HUDEP-2 (cell line): ENCODE measurements at regions not wholly inside any gene's neighbourhood (a gene's known extent, or its start where the extent isn't known, plus 50 kb on each side); places are given as distances from the start of the nearest gene placed in this dataset.

ENCODE experiments used
- DNase-seq, 76 experiments: peaks; one replicate each; lab custom pipeline; 2025; ENCODE audit not compliant: unreplicated experiment in 76 of 76; lab: John Stamatoyannopoulos, UW

GRCh38 chr10:111954386-111954785 lies 229.2 kb downstream of the GPAM start:
- DNase-seq: no peak

DNA sequence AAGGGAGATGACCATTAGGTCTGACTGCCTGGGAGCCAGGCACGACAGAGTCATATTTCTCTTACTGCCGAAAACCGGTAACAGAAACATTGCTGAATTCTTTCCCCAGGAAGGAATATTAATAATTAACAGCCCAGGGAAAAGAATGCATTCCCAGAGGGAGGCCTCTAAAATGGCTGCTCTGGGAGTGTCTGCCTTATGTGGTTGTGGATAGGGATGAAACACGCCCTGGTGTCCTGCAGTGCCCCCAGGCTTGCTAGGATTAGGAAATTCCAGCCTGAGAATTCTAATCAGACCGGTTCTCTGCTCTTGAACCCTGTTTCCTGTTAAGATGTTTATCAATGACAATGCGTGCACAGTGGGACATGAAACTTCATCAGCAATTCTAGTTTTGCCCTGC lies 226.7 kb downstream of the GPAM start:
- no peak for DNase-seq

DNA sequence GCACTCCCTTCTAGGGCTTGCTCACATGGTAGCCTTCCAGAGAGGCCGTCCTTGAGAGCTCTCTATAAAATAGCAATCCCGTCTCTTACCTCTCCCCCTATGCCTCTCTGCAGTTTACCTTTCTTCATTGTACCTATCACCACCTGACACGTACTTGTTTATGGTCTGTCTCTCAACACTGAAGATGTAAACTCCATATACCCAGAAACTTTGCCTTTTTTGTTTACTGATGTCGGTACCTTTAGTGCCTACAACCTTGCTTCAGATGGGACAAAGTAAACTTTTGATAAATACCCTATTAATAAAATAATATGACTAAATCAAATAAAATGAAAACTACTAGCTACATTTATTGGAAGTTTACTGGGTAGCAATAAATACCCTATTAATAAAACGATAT lies 220.6 kb downstream of the GPAM start:
- no peak for DNase-seq

DNA sequence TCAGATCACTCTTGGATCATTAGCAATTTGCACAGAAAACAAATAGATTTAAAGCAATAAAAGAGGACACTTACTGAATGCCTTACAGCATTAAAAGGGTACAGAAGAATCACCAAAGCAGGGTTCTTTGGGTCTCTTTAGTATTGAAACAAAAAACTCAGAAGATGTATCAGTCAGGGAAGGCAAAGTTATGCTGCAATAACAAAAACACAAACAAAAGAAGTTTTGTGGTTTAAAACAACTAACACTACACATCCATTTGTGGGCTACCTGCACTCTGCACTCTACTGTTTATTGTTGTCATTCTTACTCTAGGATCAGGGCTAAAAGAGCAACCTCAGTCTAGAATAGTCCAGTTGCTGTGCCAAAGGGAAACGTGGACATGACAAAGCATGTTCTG lies 216.4 kb downstream of the GPAM start:
- no peak for DNase-seq

DNA sequence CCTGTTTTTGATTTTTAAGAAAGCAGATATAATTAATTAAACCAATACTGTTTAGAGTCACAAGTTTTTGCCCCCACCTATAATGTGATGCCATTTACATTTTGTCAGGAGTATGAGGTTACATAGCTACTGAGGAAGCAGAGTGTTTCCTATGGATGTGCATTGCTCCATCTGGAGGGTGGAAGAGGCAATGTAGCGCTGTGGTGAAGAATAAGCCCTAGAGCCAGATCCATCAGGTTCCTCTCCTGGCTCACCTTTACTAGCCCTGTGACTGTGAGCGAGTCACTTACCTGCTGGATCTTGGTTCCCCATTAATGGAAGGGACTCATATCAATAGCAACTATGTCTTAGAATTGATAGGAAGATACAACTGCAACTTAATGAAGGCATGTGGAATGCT lies 216.0 kb downstream of the GPAM start:
- DNase-seq: no peak

- no peak for DNase-seq
These were observed 214.9 kb downstream of the GPAM start for GRCh38 chr10:111968647-111969046.

DNA sequence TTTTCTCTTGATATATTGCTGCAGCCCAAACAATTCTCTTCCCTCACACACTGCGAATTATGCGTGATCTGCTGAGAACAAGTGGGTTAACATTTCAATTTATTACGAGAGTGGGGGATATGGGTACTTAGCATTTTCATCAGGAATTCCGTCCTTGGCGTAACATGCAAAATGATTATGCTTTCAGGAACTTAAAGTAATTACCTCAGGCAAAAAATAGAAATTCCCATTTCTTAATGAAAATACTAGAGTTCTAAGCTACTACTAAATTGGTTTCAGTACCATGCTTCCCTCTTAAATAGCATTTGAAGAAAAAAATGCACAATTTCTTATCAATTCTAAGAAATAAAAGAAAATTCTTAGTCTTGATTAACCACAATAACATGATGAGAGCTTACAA lies 213.5 kb downstream of the GPAM start:
- no peak for DNase-seq

GRCh38 chr10:111972109-111972508 lies 211.5 kb downstream of the GPAM start:
- no peak for DNase-seq

DNA sequence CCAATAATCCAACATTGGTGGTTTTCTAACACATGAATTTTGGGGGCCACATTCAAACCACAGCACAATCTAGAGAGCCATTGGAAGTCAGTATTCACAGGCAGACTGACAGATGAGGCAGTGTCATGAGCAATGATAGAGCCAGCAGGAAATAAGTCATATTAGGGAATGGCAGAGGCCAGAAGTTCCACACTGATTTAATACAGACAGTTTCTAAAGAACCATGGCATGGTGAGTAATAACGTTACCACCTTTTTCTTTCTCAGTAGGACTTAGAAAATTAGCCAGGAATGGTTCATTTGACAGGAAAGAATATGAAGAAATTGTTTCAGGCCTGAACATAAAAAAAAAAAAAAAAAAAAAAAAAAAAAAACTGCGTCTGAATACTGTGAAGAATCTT lies 210.3 kb downstream of the GPAM start:
- no peak for DNase-seq

DNA sequence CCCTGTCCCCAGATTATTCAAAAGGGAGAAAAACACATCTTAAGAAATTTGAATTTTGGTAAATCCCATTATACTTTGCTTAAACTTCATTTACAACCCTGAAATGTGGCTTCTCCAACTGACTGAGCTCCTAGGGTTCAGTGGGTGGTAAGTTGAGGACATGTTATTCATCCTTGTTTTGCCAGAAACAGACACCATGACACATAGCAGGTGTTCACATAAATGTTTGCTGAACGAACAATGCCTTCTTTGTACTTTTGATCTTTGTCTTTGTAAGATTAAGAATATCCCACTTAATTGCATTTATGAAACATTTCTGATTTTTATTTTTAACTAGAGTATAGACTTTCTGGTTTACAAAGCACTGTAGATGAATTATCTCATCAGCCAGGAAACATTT lies 209.7 kb downstream of the GPAM start:
- DNase-seq: no peak

DNA sequence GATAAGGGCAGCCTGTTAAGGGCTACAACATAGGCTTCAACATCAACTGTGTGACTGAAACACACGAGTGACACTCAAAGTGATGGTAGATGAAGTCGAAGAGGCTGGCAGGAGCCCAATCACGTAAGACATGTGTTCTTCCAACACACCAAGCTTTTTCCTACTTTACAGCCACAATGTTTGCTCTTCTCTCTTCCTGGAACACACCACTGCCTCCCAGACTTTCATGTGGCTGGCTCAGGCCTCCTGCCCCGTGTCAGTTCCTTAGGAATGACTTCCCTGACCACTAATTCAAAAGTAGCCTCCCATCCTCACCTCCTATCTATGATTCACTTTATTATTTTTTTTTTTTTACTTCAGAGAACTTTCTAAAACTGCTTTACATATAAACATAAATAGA lies 209.2 kb downstream of the GPAM start:
- no peak for DNase-seq

- no peak for DNase-seq
These were observed 207.0 kb downstream of the GPAM start for GRCh38 chr10:111976557-111976956.

- DNase-seq: no peak
These were observed 199.5 kb downstream of the GPAM start for GRCh38 chr10:111984057-111984456.

GRCh38 chr10:111986079-111986478 lies 197.5 kb downstream of the GPAM start:
- no peak for DNase-seq

- no peak for DNase-seq
These were observed 194.9 kb downstream of the GPAM start for GRCh38 chr10:111988646-111989045.

DNA sequence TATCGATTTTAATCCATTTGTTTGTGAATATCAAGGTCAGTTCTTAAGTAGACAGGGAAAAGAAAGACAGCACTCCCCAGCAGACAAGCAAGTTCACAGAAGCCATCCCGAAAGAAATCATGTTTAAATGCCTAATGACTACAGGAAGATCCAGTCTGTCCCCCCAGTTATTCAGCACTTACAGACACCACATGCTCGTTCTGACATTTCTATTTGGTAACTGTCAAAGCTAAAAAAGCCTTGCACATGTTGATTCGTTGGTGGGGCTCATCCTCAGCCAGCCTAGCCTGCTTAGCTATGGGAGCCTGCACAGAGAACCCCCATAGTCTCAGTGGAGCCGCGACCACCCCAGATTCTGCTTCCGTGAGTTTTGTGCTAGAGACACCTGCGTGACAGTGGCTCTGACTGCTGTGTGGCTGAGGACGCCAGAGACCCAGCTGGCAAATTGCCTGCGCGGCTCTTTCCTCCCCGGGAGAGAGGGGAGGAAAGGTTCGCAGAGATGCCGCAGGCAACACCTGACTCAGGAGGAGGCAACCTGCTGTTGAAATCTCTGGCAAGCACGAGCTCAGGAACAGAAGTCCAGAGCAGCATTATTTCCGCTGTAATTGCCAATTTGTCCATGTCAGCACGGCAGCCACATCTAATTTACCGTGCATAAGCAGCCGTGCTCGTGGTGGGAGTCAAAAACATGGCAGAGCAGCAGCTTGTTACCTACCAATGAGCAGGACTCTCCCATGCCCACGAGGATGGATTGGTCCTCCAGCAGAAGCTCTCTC lies 194.2 kb downstream of the GPAM start:
- DNase-seq: no peak

- DNase-seq: no peak
These were observed 192.8 kb downstream of the GPAM start for GRCh38 chr10:111990734-111991133.

DNA sequence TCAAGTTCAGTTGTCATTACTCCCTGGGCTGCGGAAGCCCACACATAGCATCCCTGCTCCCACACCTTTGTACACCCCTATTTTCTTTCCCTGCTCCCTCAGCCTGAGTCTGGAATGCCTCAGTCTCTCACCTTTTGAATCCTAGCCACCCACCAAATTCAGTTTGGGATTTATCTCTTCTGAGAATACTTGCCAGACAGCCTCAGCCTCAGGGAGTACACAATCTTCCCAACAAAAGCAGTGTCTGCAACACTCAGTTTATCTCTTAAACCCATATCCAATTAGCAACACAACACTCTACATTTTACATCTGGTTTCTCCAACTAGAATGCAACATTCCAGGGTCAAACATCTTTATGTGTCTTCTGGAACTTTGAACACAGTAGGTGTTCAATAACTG lies 190.2 kb downstream of the GPAM start:
- no peak for DNase-seq

- no peak for DNase-seq
These were observed 189.6 kb downstream of the GPAM start for GRCh38 chr10:111993872-111994426.

DNA sequence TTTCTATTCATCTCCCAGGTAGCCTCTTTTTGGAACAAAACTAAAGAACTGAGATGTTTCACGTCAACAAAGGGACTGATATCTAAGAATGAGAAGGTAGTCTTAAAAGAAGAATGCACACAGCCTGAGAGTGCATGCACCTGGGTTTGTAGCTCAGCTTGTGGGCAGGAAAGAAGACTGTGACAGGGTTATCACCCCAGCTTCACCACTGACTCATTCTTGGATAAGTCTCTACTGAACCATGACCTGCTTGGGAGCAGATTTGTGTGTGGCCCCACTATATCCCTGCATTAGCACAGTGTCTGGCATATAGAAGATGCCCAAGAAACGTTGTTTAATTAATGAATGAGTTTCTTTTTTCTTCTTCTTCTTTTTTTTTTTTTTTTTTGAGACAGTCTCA lies 187.5 kb downstream of the GPAM start:
- no peak for DNase-seq

GRCh38 chr10:111998728-111999127 lies 184.8 kb downstream of the GPAM start:
- DNase-seq: no peak

GRCh38 chr10:111999205-111999914 lies 184.2 kb downstream of the GPAM start:
- DNase-seq: no peak
